CD1c-positive myeloid dendritic cell (primary cell): ENCODE measurements at regions not wholly inside any gene's neighbourhood (a gene's known extent, or its start where the extent isn't known, plus 50 kb on each side); places are given as distances from the start of the nearest gene placed in this dataset.

ENCODE experiments used
- DNase-seq: peaks from one replicate; pipeline ENCODE4 v3.0.0-alpha.2; 2016; ENCODE audit errors: extremely low spot score

DNA sequence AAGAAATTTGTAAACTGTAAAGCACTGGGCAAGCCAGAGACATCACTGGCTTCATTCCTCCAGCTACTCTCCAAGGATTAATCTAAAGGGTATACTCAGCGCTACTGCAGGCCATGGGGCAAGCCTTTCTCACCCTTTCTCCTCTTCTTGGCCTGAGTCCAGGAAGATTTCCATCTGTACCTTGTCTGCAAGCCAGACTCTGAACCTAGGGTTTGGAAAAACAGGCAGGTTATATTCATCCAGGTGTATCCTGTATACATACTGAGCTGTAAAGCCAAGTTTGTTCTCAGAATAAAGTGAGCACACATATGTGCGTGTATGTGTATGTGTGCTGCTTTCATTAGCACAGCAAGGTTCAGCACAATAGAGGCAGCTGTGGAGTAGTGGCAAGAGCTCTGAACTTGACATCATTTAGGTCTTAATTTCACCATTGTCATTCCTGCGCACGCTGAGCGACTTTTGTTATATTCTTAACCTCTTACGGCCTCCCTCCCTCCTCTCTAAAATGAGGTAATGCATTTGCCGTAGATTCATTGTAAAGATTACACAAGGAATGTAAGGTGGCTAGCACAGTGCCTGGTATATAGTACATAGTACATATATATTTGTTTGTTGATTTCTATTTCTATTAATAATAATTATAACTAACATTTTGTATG lies 128.1 kb upstream of the JUN start:
- DNase-seq = no peak

DNA sequence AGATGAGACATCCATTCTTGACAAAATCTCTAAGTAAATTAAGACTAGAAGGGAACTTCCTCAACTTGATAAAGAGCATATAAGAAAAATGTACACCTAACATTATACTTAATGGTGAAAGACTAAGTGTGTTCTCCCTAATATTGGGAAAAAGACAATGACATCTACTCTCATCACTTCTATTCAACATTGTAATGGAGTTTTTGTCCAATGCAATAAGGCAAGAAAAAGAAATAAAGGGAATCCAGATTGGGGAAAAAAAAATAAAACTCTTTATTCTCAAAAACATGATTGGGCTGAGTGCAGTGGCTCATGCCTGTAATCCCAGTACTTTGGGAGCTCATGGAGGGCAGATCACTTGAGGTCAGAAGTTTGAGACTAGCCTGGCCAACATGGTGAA lies 131.1 kb upstream of the JUN start:
- DNase-seq = no peak

DNA sequence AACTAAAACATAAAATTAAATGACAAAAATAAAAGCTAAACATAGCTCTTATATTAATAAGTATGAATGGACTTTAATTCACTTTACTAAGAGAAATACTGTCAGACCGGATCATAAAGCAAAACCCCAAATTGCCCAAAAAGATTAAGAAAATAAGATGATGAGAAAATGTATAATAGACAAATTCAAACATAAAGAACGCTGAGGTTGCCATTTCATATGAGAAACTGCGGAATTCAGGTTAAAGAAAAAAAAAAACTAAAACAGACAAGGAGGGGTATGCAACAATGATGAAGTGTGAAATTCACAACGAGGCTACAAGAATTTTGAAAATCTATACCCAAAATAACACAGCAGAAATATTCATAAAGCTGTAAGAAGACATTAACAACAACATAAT lies 133.6 kb upstream of the JUN start:
- DNase-seq = no peak

DNA sequence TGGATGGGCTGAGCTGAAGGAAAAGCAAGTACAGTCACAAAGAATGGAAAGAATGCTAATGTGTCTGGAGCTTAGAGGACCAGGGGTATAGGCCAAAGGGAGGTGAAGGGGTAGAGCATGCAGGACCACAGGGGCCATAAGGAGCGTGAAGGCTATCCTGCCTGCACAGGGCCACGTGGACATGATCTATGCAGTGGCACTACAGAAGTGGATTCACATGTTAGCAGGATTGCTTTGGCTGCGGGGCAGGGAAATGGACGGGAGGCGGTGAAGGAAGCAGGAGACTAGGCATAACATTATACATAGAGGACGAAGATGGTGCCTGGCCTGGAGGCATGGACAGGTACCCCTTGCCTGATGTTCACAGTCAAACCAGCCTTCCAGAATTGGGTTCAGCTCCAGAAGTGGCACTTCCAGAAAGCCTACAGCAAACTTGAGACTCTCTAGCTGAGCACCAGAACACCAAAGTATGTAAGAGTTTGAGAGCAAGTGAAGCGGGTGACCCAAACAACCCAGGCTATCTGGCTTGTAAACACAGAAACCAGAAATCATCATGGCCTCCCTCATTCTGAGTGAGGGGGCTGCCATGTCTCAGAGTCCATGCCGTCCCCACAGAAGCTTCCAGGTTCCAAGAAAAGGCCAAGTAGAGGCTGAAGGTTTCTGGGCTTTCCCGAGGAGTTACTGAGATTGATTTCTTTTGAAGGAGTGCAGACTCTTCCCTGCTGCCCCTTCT lies 135.5 kb upstream of the JUN start:
- no peak for DNase-seq

DNA sequence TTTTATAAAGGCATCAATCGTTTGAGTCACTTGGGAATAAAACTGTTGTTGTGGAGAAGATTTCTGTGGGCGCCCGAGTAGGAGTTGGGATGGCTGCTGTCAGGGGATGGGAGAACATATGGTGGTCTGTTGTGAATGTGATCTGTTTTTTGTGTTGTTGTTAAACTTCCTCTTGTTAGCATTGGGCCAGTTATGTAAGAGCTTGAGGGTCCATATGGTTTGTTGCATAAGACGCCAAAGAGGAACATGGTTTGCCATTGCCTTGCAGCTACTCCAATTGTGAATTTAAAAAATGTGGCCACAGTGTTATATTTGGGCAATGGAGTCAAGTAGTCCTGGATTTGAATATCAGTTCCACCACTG lies 136.1 kb upstream of the JUN start:
- DNase-seq = peak; percentile 56

DNA sequence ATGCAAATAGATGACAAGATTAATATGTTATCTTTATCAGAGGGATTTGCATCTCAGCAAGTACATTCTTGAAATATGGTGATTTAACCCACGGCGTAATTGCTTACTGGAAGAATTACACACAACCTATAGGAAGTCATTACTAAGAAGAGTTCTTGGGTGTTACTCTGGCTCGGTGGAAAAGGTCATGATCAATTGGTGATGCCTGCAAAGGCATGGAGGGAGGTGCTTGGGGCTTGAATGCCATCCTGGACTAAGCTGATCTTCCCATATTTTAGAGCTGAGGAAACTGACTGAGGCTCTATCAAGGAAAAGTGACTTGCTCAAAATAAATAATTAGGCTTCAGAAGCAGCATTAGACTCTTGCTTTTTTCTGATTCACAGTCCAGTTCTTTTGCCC lies 137.5 kb upstream of the JUN start:
- DNase-seq = no peak

DNA sequence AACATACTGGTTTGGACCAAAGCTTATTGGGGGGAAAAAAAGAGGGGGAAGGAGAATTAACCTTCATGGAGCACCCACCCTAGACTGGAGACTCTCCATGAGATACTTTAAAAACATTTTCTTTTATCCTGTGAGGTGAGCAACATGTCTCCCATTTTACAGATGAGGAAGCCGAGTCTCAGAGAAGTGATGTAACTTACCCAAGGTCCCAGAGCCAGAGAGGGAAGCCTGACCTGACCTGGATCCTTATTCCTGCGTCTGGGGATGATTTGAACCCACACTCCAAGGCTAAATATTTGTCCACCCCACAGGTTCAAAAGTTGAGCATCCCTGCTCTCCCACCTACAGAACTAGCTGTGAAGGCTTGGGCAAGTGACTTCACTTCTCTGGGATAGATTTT lies 137.9 kb upstream of the JUN start:
- no peak for DNase-seq

DNA sequence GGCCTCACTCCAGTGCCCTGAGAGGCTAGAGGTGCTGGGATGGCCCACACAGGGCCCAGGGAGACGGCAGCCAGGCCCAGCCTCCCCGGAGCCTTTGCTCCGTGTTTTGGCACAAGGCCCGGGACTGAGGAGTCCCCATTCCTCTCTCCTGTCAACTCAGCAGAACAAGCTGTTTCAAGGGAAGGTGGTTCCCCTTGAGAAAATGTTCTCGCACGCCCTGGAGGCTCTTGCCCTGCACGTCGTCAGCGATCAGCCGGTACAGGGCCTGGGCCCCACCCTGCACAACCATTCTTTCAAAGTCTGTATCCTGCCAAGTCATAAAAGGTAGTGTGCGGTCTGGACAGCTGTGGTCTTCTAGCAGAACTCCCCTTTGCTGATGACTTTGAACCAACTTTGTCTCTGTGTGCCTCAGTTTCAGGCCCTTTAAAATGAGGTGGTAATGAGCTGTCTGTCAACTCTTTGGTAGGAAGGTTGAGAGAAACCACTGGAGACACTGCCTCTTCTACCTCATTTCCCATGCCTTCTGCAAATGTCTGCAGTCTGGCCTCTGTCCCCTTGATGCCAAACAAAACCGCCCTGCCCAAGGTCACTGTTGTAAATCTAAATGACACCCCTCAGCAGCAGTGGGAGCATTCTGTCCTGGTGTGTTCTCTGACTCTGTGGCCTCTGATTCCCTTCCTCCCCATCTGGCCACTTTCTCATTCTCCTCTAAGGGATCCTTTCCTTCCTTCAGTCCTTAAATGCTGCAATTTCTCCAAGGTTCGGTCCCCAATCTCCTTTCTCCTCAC lies 138.6 kb upstream of the JUN start:
- peak; percentile 36 for DNase-seq

DNA sequence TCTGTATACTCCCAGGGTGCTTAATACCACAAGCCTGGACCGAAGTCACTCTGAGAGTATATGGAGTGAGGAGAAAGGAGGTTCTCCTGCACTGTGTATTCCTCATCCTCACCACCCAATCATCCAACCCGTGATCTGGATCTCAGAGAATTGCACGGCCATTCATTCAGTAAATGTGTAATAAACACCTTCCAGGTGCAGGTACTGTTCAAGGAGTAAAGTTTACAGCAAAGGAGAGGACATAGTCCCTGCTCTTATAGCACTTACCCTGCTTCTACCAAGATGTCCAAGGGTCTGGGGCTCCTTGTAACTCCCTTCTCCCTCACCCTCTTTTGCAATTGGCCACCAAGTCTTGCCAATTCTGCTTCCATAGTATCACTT lies 139.2 kb upstream of the JUN start:
- no peak for DNase-seq

DNA sequence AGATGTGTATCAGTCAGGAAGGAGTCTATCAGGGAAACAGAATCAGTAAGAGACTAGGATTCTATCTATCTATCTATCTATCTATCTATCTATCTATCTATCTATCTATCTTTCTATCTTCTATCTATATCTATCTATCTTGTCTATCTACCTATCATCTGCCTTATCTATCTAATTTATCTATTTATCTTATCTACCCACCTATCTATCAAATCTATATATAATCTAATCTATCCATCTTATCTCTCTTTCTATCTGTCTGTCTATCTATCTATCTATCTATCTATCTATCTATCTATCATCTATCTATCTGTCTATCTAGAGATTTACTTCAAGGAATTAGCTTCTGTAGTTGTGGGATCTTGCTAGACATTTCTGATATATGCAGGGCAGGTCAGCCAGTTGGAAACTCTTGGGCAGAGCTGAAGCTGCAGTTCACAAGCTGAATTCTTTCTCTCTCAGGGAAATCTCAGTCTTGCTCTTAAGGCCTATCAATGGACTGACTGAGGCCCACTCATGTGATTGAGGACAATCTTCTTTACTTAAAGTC lies 140.2 kb upstream of the JUN start:
- DNase-seq = no peak

DNA sequence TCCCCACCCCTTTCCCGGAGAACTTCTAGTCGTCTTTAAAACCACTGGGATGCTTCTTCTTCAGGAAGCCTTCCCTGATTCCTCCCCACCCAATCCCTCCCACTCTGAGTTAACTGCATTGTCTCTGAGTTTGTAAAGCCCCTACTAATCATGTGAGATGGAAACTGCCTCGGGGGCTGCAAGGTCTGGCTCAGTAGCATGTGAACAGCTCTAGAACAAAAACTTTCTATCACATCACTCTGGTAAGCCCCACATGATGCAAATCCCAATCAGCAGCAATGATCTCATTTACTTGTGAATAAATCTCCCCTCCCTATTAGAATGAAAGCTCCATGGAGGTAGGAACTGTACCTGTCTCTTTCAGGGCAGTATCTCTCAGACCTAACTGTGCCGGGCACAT lies 141.0 kb upstream of the JUN start:
- no peak for DNase-seq

DNA sequence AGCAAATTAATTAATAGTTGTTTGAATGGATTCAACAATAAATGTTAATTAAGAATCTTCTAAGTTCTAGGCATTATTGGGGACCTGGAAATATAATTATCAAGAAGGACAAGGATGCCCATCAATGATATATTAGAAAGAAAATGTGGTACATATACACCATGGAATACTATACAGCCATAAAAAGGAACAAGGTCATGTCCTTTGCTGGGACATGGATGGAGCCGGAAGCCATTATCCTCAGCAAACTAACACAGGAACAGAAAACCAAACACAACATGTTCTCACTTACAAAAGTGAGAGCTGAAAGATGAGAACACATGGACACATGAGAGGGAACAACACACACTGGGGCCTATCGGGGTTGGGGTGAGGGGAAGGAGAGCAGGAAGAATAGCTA lies 141.4 kb upstream of the JUN start:
- no peak for DNase-seq

DNA sequence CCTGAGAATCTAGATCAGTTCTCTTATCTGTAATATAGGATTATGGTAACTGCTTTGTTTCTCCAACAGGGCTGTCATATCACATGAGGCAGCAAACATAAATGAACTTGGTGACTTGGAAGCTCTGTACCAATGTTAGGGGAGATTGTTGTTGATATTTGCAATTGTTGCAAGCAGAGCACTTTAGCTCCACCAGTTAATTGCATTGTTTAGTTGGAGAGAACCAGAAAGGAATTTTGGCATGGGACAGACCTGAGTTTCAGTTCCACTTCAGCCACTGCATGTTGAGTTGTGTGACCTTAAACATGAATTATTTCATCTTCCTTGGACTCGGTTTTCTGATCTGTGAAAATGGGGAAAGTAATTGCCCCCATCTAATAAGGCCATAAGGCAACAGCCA lies 142.3 kb upstream of the JUN start:
- peak; percentile 40 for DNase-seq

DNA sequence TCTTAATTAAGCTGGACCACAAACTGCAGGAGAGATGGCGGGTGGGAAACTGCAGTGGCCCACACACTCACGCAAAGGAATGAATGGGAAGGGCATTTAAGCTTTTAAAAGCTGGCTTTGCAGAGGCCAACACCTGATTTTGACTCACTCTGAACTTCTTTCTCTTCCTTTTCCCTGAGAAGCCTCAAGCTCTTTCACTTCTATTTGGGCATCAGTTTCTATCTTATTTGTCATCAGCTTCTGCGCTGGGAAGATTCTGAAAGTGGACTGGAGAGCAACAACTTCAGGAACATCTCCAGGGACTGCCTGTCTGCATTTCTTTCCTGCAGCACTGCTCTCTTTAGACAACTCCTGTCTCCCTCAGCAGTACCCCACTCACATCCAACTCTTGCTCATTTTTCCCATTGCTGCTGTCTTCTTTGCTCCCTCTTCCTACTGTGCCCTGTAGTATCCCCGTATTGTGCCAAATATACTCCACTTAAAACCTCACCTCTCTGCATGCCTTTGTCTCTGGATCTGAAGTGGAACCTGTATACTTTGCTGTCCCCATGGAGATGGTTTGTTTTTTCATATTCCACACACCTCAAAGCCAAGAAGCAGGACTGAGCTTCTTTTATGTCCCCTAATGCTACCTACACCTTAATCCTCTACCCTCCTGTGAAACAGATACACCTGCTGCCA lies 143.3 kb upstream of the JUN start:
- peak; percentile 45 for DNase-seq

DNA sequence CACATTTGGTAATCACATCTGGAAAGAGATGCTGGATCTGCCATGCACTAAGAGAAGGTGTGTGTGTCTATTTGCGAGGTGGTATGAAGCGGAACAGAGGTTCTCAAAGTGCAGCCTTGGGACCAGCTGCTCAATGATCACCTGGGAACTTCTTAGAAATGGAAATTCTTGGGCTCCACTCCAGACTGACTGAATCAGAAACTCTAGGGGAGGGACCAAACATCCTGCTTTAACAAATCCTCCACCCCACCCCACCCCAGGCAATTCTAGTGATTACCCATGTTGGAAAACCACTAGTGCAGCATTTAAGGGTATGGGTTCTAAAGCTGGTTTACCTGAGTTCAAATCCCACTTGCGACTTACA lies 143.9 kb upstream of the JUN start:
- no peak for DNase-seq

DNA sequence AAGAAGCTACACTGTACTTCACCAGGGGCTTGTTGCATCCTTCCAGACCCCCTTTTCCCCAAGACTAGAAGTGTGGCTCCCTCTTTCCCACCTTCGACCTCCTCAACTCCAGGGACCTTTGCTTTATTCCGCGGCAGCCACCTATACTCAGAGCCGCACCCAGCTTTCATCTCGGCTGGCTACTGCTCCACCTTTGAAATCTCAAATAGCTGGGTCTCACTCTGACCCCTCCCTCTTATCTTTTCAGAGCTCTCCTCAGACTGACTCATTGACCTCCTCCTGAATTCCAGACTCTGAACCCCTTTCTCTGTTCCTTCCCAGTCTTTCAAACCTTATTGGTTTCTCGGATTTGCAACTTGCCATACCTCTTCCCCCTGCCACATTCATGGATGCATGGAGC lies 144.7 kb upstream of the JUN start:
- no peak for DNase-seq

DNA sequence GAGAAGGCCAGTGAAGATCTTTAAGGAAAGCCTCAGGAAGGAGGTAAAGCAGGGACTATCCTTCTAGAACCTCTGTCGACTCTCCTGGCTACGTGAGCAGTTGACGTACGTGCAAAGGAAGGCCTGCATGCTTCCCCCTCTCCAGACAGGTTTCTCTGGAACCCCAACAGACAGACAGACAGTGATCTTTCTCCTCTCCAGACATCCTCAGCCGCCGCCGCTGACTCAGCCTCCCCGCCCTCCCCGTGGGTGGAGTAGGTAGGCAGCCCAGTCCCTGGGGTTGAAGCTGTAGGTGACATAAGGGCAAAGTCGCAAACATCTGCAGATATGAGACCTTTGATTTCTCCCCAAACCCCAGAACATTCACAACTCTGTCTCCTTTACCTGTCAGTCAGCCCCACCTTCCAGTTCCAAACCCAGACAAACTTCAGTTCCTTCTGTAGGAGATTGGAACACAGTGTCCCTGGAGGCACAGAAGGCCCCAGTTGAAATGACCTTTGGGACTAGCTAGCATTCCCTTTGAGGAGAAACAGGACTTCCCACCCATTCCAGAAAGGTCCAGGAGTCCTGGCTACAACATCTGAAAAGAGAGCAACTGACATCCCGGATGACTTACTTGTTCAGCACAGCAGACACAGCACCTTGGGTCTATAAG lies 146.0 kb upstream of the JUN start:
- DNase-seq = no peak

DNA sequence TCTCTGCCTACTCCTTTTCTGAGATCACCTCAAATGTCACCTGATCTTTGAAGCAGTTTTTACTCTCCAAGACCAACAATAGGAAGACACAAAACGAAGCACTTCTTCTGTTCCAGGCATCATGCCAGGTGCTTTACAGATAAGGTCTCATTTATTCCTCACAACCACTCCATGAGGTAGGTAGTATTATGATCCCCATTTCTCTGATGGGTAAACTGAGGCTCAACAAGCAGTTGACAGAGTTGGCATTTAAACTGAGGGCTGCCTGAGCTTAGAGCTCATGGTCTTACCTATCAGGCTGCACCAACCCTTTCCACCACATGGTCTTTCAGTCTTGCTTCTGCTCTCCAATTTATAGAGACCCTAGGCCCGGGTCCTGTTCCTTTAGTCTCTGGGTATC lies 147.2 kb upstream of the JUN start:
- no peak for DNase-seq

DNA sequence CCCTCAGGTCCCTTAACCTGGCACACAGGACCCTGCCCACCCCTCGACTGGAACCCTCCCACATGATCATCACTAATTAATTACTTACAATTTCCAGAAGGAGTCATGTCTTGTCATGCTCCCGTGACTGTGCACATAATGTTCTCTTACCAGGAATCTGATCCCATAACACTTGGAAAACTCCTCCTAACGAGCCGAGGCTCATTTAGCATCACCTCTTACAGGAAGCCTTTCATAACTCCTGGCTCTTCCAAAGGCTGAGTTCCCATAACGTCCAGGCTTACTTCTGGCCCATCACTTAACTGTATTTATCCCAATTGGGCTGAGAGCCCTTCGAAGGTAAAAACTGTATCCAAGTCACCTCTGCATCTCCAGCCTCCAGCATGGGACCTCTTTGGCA lies 147.9 kb upstream of the JUN start:
- DNase-seq = no peak

DNA sequence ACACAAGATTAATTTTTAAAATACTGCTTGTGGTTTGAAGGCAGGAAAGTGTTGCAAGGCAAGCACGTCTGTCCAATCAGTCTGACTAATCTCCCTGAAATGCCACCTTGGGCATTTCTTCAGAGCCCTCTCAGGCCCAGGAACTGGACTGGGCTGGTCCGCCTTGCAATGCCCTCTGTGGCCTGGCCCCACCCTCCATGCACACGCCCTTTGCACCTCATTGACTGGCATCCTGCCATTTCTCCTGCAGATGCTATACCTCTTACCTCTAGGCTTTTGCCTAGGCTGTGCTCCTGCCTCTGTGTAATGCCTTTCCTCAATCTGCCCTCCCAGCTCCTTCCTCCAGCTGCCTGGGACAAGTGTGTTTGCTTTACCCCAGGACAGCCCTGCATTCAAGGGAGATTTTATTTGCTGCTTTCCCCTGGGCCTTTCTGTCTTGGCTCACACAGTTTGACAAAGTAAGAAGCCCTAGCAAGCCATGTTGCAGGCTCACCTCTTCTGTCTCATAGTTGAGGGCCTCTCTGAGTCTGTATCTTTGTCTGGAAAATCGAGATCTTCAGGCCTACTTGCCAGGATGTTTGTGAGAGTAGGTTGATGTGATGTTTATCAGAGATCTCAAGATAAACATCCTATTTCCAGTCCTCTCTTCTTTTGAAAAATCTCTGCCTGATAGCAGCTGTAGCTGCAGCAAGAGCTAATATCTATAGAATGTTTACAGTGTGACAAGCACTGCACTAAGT lies 149.2 kb upstream of the JUN start:
- peak; percentile 15 for DNase-seq

DNA sequence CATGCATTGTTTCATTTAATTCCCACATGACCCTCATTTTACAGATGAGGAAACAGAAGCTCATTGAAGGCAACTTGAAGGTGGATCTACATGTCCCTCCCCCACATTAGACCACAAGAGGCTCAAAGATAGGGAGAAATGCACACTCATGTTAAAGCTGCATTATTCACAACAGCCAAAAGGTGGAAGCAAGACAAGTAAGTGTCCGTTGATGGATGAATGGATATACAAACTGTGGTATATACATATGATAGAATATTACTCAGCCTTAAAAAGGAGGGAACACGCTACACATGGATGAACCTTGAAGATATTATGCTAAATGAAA lies 149.7 kb upstream of the JUN start:
- no peak for DNase-seq
